ENCODE measurements at regions not wholly inside any gene's neighbourhood (a gene's known extent, or its start where the extent isn't known, plus 50 kb on each side); places are given as distances from the start of the nearest gene placed in this dataset.

- Mint-ChIP-seq H3K4me1 (peaks cover 41 to 49% (median 48%) of the 10 kb centered on the region in 3 donors), H3K9me3 (no peaks in the 10 kb centered on the region), H3K27ac (peak overlapping the region in 2 of 8 donors; percentile 66 to 88), H3K36me3 (peaks cover 0 to 8% (median 2%) of the 10 kb centered on the region in 3 donors), H3K27me3 (no peaks in the 10 kb centered on the region), H3K4me3 (peak overlapping the region in 6 of 7 donors; percentile 50 to 74 (median 69))
- H3K36me3 ChIP-seq (ENCODE audit: insufficient read depth, low read length), result no peaks in the 10 kb centered on the region
- peak in 3 of 5 donors; percentile 27 to 62 (median 48) for DNase-seq
- H3K27ac ChIP-seq (ENCODE audit: low read depth, low read length), result peak overlapping the region; percentile 48
- ChIA-PET CTCF (interaction anchor here (1.0 to 1.9 kb wide), 5 partner anchors 9 to 81 kb away, joined by 3 to 5 read pairs (median 4); no protein-coding TSS in a partner anchor), POLR2A (interaction anchor here (0.6 to 2.8 kb wide), 6 partner anchors 8 to 272 kb away, joined by 3 to 17 read pairs (median 4); partner anchors contain the start of gene B3GALT2)
- no peaks in the 10 kb centered on the region for H3K27me3 ChIP-seq (ENCODE audit: insufficient read depth, low read length, poor library complexity, severe bottlenecking)
- no peak overlapping the region for H3K4me3 ChIP-seq (ENCODE audit: low read length)
- peaks cover 20% of the 10 kb centered on the region for H3K4me1 ChIP-seq (ENCODE audit: insufficient read depth, low read length)
- no peaks in the 10 kb centered on the region for H3K9me3 ChIP-seq (ENCODE audit: low read length)
These were observed 272.2 kb upstream of the B3GALT2 start for GRCh38 chr1:193458628-193459027.

- Histone ChIP-seq H3K27ac (ENCODE audit: low read depth, low read length) (peak overlapping the region; percentile 48), H3K36me3 (ENCODE audit: insufficient read depth, low read length) (no peaks in the 10 kb centered on the region), H3K9me3 (ENCODE audit: low read length) (no peaks in the 10 kb centered on the region), H3K4me3 (ENCODE audit: low read length) (no peak overlapping the region), H3K4me1 (ENCODE audit: insufficient read depth, low read length) (peaks cover 10% of the 10 kb centered on the region), H3K27me3 (ENCODE audit: insufficient read depth, low read length, poor library complexity, severe bottlenecking) (no peaks in the 10 kb centered on the region)
- Mint-ChIP-seq H3K27me3 (no peaks in the 10 kb centered on the region), H3K4me3 (no peak overlapping the region), H3K36me3 (peaks cover 0 to 8% (median 2%) of the 10 kb centered on the region in 3 donors), H3K9me3 (no peaks in the 10 kb centered on the region), H3K27ac (no peak overlapping the region), H3K4me1 (peaks cover 31 to 40% (median 38%) of the 10 kb centered on the region in 3 donors)
- DNase-seq, result peak in 3 of 5 donors; percentile 5 to 58 (median 51)
- POLR2A ChIA-PET, result interaction anchor here (0.7 to 2.8 kb wide), 2 partner anchors 13 to 21 kb away, joined by 3 to 17 read pairs; no protein-coding TSS in a partner anchor
- CTCF ChIA-PET, result interaction anchor here (1.1 to 1.9 kb wide), 3 partner anchors 20 to 82 kb away, joined by 3 to 5 read pairs (median 4); no protein-coding TSS in a partner anchor
These were observed 271.3 kb upstream of the B3GALT2 start for GRCh38 chr1:193457676-193458075.

GRCh38 chr1:193456811-193457280, 270.4 kb upstream of the B3GALT2 start:
- Mint-ChIP-seq H3K9me3 (no peaks in the 10 kb centered on the region), H3K4me3 (no peak overlapping the region), H3K36me3 (peaks cover 0 to 8% (median 2%) of the 10 kb centered on the region in 3 donors), H3K27ac (no peak overlapping the region), H3K27me3 (no peaks in the 10 kb centered on the region), H3K4me1 (peaks cover 26 to 31% (median 30%) of the 10 kb centered on the region in 3 donors)
- H3K27ac ChIP-seq (ENCODE audit: low read depth, low read length), result peak overlapping the region; percentile 48
- CTCF ChIA-PET, result interaction anchor here (0.6 to 1.5 kb wide), 2 partner anchors 83 to 130 kb away, joined by 3 to 4 read pairs; no protein-coding TSS in a partner anchor
- H3K27me3 ChIP-seq (ENCODE audit: insufficient read depth, low read length, poor library complexity, severe bottlenecking), result no peaks in the 10 kb centered on the region
- POLR2A ChIA-PET, result no interaction called here
- DNase-seq, result no peak
- H3K4me3 ChIP-seq (ENCODE audit: low read length), result no peak overlapping the region
- no peaks in the 10 kb centered on the region for H3K9me3 ChIP-seq (ENCODE audit: low read length)
- no peaks in the 10 kb centered on the region for H3K36me3 ChIP-seq (ENCODE audit: insufficient read depth, low read length)
- peaks cover 5% of the 10 kb centered on the region for H3K4me1 ChIP-seq (ENCODE audit: insufficient read depth, low read length)

- peaks cover 13 to 24% (median 22%) of the 10 kb centered on the region in 3 donors for H3K4me1 Mint-ChIP-seq
- peak overlapping the region in 3 of 8 donors; percentile 11 to 37 (median 27) for H3K27ac Mint-ChIP-seq
- H3K36me3 ChIP-seq (ENCODE audit: insufficient read depth, low read length), result no peaks in the 10 kb centered on the region
- H3K36me3 Mint-ChIP-seq, result peaks cover 0 to 7% (median 0%) of the 10 kb centered on the region in 3 donors
- no peaks in the 10 kb centered on the region for H3K27me3 Mint-ChIP-seq
- H3K27me3 ChIP-seq (ENCODE audit: insufficient read depth, low read length, poor library complexity, severe bottlenecking), result no peaks in the 10 kb centered on the region
- H3K4me1 ChIP-seq (ENCODE audit: insufficient read depth, low read length), result peaks cover 12% of the 10 kb centered on the region
- no peak overlapping the region for H3K27ac ChIP-seq (ENCODE audit: low read depth, low read length)
- H3K9me3 Mint-ChIP-seq, result no peaks in the 10 kb centered on the region
- ChIA-PET CTCF (interaction anchor here (0.8 kb wide), 1 partner anchor 9 kb away, joined by 3 read pairs; no protein-coding TSS in a partner anchor), POLR2A (no interaction called here)
- DNase-seq, result no peak
- no peaks in the 10 kb centered on the region for H3K9me3 ChIP-seq (ENCODE audit: low read length)
- H3K4me3 ChIP-seq (ENCODE audit: low read length), result no peak overlapping the region
- H3K4me3 Mint-ChIP-seq, result no peak overlapping the region
These were observed 265.2 kb upstream of the B3GALT2 start for GRCh38 chr1:193451606-193452005.

- Mint-ChIP-seq H3K27me3 (no peaks in the 10 kb centered on the region), H3K9me3 (no peaks in the 10 kb centered on the region), H3K36me3 (peaks cover 0 to 7% (median 0%) of the 10 kb centered on the region in 3 donors), H3K4me1 (peaks cover 13 to 24% (median 22%) of the 10 kb centered on the region in 3 donors), H3K27ac (peak overlapping the region in 2 of 8 donors; percentile 7 to 15), H3K4me3 (no peak overlapping the region)
- POLR2A ChIA-PET, result no interaction called here
- no peak for DNase-seq
- no peaks in the 10 kb centered on the region for H3K27me3 ChIP-seq (ENCODE audit: insufficient read depth, low read length, poor library complexity, severe bottlenecking)
- no peaks in the 10 kb centered on the region for H3K36me3 ChIP-seq (ENCODE audit: insufficient read depth, low read length)
- peaks cover 10% of the 10 kb centered on the region for H3K4me1 ChIP-seq (ENCODE audit: insufficient read depth, low read length)
- CTCF ChIA-PET, result no interaction called here
- no peak overlapping the region for H3K27ac ChIP-seq (ENCODE audit: low read depth, low read length)
- no peaks in the 10 kb centered on the region for H3K9me3 ChIP-seq (ENCODE audit: low read length)
- H3K4me3 ChIP-seq (ENCODE audit: low read length), result no peak overlapping the region
These were observed 264.6 kb upstream of the B3GALT2 start for GRCh38 chr1:193451001-193451400.

GRCh38 chr1:193448682-193449461, 262.5 kb upstream of the B3GALT2 start:
- no peak overlapping the region for H3K27ac ChIP-seq (ENCODE audit: low read depth, low read length)
- no peak overlapping the region for H3K4me3 ChIP-seq (ENCODE audit: low read length)
- H3K36me3 ChIP-seq (ENCODE audit: insufficient read depth, low read length), result no peaks in the 10 kb centered on the region
- ChIA-PET CTCF (interaction anchor here (1.0 kb wide), 1 partner anchor 10 kb away, joined by 3 read pairs; no protein-coding TSS in a partner anchor), POLR2A (no interaction called here)
- no peaks in the 10 kb centered on the region for H3K27me3 ChIP-seq (ENCODE audit: insufficient read depth, low read length, poor library complexity, severe bottlenecking)
- Mint-ChIP-seq H3K27ac (peak overlapping the region; percentile 52 to 95 (median 90)), H3K36me3 (peaks cover 0 to 7% (median 0%) of the 10 kb centered on the region in 3 donors), H3K4me3 (peak overlapping the region in 5 of 7 donors; percentile 7 to 54 (median 15)), H3K27me3 (no peaks in the 10 kb centered on the region), H3K9me3 (no peaks in the 10 kb centered on the region), H3K4me1 (peaks cover 13 to 24% (median 22%) of the 10 kb centered on the region in 3 donors)
- peak in 3 of 5 donors; percentile 21 to 49 (median 49) for DNase-seq
- peaks cover 10% of the 10 kb centered on the region for H3K4me1 ChIP-seq (ENCODE audit: insufficient read depth, low read length)
- H3K9me3 ChIP-seq (ENCODE audit: low read length), result no peaks in the 10 kb centered on the region

GRCh38 chr1:193443886-193444285, 257.5 kb upstream of the B3GALT2 start:
- DNase-seq, result no peak
- Histone ChIP-seq H3K4me1 (ENCODE audit: insufficient read depth, low read length) (peaks cover 3% of the 10 kb centered on the region), H3K36me3 (ENCODE audit: insufficient read depth, low read length) (no peaks in the 10 kb centered on the region), H3K27ac (ENCODE audit: low read depth, low read length) (no peak overlapping the region), H3K4me3 (ENCODE audit: low read length) (no peak overlapping the region), H3K9me3 (ENCODE audit: low read length) (no peaks in the 10 kb centered on the region), H3K27me3 (ENCODE audit: insufficient read depth, low read length, poor library complexity, severe bottlenecking) (no peaks in the 10 kb centered on the region)
- no peak overlapping the region for H3K4me3 Mint-ChIP-seq
- CTCF ChIA-PET, result no interaction called here
- H3K4me1 Mint-ChIP-seq, result peaks cover 14 to 26% (median 14%) of the 10 kb centered on the region in 3 donors
- H3K9me3 Mint-ChIP-seq, result peaks cover 0 to 18% (median 4%) of the 10 kb centered on the region in 5 donors
- POLR2A ChIA-PET, result interaction anchor here (0.7 kb wide), 1 partner anchor 14 kb away, joined by 3 read pairs; no protein-coding TSS in a partner anchor
- H3K36me3 Mint-ChIP-seq, result peaks cover 0 to 42% (median 5%) of the 10 kb centered on the region in 3 donors
- peaks cover 0 to 2% of the 10 kb centered on the region in 2 donors for H3K27me3 Mint-ChIP-seq
- H3K27ac Mint-ChIP-seq, result no peak overlapping the region
